IMR-90 (cell line): ENCODE measurements at regions not wholly inside any gene's neighbourhood (a gene's known extent, or its start where the extent isn't known, plus 50 kb on each side); places are given as distances from the start of the nearest gene placed in this dataset.

ENCODE experiments used
- BHLHE40 ChIP-seq: fragments of 150-350 bp; IDR thresholded peaks from 2 replicates; pipeline ENCODE4 v1.6.1; 2016; ENCODE audit warnings: mild to moderate bottlenecking, low read depth, low read length
- CEBPB ChIP-seq: IDR thresholded peaks from 2 replicates; pipeline ENCODE4 v1.6.1; 2012; ENCODE audit warnings: low read depth, low read length, improper control_type of control experiment
- CHD1 ChIP-seq: IDR thresholded peaks from 2 replicates; pipeline ENCODE4 v1.6.1; 2012; ENCODE audit warnings: low read depth, low read length, improper control_type of control experiment
- CTCF ChIP-seq: conservative IDR thresholded peaks from 2 replicates; pipeline ENCODE4 v1.5.1; 2012; ENCODE audit warnings: mild to moderate bottlenecking, low read depth, low read length, improper control_type of control experiment
- ELK1 ChIP-seq: fragments of 150-350 bp; IDR thresholded peaks from 2 replicates; pipeline ENCODE4 v1.6.1; 2016; ENCODE audit warnings: low read depth, mild to moderate bottlenecking, low read length, moderate library complexity, borderline replicate concordance
- MAFK ChIP-seq: IDR thresholded peaks from 2 replicates; pipeline ENCODE4 v1.6.1; 2012; ENCODE audit warnings: low read depth, low read length, improper control_type of control experiment
- MAZ ChIP-seq: IDR thresholded peaks from 2 replicates; pipeline ENCODE4 v1.6.1; 2012; ENCODE audit warnings: low read depth, mild to moderate bottlenecking, low read length, improper control_type of control experiment, moderate library complexity, borderline replicate concordance
- NFE2L2 ChIP-seq: fragments of 150-350 bp; IDR thresholded peaks from 2 replicates; pipeline ENCODE4 v1.6.1; 2016; ENCODE audit warnings: low read depth, mild to moderate bottlenecking, low read length
- POLR2A ChIP-seq: IDR thresholded peaks from 2 replicates; pipeline ENCODE4 v1.6.1; 2012; ENCODE audit warnings: mild to moderate bottlenecking, low read depth, low read length
- RAD21 ChIP-seq: IDR thresholded peaks from 2 replicates; pipeline ENCODE4 v1.6.1; 2012; ENCODE audit warnings: low read length, improper control_type of control experiment
- RCOR1 ChIP-seq: IDR thresholded peaks from 2 replicates; pipeline ENCODE4 v1.6.1; 2012; ENCODE audit warnings: mild to moderate bottlenecking, low read length, improper control_type of control experiment; ENCODE audit not compliant: insufficient replicate concordance
- RFX5 ChIP-seq: IDR thresholded peaks from 2 replicates; pipeline ENCODE4 v1.8.0; 2012; ENCODE audit warnings: low read depth, mild to moderate bottlenecking, low read length, moderate library complexity
- USF2 ChIP-seq: fragments of 150-350 bp; IDR thresholded peaks from 2 replicates; pipeline ENCODE4 v1.6.1; 2017; ENCODE audit warnings: mild to moderate bottlenecking, antibody characterized with exemption, low read length, low read depth

- TF ChIP-seq CTCF, result no peak
- no peak for TF ChIP-seq NFE2L2
- TF ChIP-seq POLR2A, result no peak
- TF ChIP-seq MAFK, result no peak
- TF ChIP-seq CEBPB, result no peak
- no peak for TF ChIP-seq USF2
- no peak for TF ChIP-seq CHD1
- TF ChIP-seq RAD21, result no peak
- no peak for TF ChIP-seq MAZ
- no peak for TF ChIP-seq BHLHE40
- TF ChIP-seq RFX5, result no peak
- no peak for TF ChIP-seq RCOR1
- TF ChIP-seq ELK1, result no peak
Observed at GRCh38 chr2:19749507-19749836, 152.3 kb downstream of the TTC32 start.
